Liver (tissue), 3 donors: ENCODE measurements at regions not wholly inside any gene's neighbourhood (a gene's known extent, or its start where the extent isn't known, plus 50 kb on each side); places are given as distances from the start of the nearest gene placed in this dataset.

Source experiments
- FOXA1 ChIP-seq: IDR thresholded peaks from 2 replicates; pipeline ENCODE4 v1.6.1; 2016; ENCODE audit warnings: antibody characterized with exemption
- FOXA2 ChIP-seq: IDR thresholded peaks from 2 replicates; pipeline ENCODE4 v1.6.1; 2016; ENCODE audit warnings: antibody characterized with exemption
- GABPA ChIP-seq, 2 donors: IDR thresholded peaks in 1 of 2; conservative IDR thresholded peaks in 1 of 2; 2 replicates each; pipeline ENCODE4 v1.6.1; 2016; ENCODE audit warnings: antibody characterized with exemption in 2 of 2, mild to moderate bottlenecking in 1 of 2, moderate library complexity in 1 of 2
- JUND ChIP-seq, 2 donors: IDR thresholded peaks; 2 replicates each; pipeline ENCODE4 v1.6.1; 2016; ENCODE audit warnings: antibody characterized with exemption in 2 of 2
- RAD21 ChIP-seq, 2 donors: IDR thresholded peaks; 2 replicates each; pipeline ENCODE4 v1.6.1; 2016; ENCODE audit warnings: antibody characterized with exemption in 2 of 2, mild to moderate bottlenecking in 2 of 2
- TAF1 ChIP-seq: conservative IDR thresholded peaks from 2 replicates; pipeline ENCODE4 v1.6.1; 2016; ENCODE audit warnings: antibody characterized with exemption, mild to moderate bottlenecking
- YY1 ChIP-seq: IDR thresholded peaks from 2 replicates; pipeline ENCODE4 v1.6.1; 2016; ENCODE audit warnings: antibody characterized with exemption, mild to moderate bottlenecking
- TF ChIP-seq, protein P1 (sequence below): IDR thresholded peaks from 2 replicates; pipeline ENCODE4 v1.6.1; 2016; ENCODE audit warnings: antibody characterized with exemption
- TF ChIP-seq, protein P2 (sequence below): fragments of 150-350 bp; IDR thresholded peaks from 2 replicates; pipeline ENCODE4 v1.5.1; 2017; ENCODE audit warnings: improper control_type of control experiment, low read depth, low read length; ENCODE audit not compliant: missing input control
- TF ChIP-seq, protein P3 (sequence below): IDR thresholded peaks from 2 replicates; pipeline ENCODE4 v1.6.1; 2016; ENCODE audit warnings: antibody characterized with exemption
- TF ChIP-seq, protein P4 (sequence below): IDR thresholded peaks from 2 replicates; pipeline ENCODE4 v1.6.1; 2016; ENCODE audit warnings: antibody characterized with exemption
- donor health status: healthy.
- donor health status: healthy.

DNA sequence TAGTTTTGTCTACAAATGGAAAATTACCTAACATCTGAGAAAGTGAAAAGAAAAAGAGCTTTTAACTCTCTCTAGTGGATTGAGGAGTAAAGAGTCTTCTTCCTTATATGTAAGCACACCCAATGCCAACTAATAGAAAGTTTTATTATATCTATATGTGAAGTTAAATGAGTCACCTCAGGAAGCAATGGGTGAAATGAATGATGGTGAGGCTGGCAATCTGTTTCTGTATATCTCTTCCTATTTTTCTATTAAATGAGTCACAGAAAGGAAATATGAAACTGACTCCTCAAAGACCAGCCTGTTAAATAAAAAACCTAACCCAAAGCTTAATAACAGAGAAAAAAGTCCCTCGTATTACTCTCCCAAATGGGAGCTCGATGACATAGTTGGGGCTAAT is 71.3 kb downstream of the OTOR start:
- no peak for TF ChIP-seq TAF1
- TF ChIP-seq, protein P1, sequence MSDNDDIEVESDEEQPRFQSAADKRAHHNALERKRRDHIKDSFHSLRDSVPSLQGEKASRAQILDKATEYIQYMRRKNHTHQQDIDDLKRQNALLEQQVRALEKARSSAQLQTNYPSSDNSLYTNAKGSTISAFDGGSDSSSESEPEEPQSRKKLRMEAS, result no peak
- TF ChIP-seq GABPA (IDR thresholded peaks at IDR 0.05 in 1 of 2, conservative IDR thresholded peaks at IDR 0.05 in 1 of 2), result no peak
- TF ChIP-seq, protein P2, sequence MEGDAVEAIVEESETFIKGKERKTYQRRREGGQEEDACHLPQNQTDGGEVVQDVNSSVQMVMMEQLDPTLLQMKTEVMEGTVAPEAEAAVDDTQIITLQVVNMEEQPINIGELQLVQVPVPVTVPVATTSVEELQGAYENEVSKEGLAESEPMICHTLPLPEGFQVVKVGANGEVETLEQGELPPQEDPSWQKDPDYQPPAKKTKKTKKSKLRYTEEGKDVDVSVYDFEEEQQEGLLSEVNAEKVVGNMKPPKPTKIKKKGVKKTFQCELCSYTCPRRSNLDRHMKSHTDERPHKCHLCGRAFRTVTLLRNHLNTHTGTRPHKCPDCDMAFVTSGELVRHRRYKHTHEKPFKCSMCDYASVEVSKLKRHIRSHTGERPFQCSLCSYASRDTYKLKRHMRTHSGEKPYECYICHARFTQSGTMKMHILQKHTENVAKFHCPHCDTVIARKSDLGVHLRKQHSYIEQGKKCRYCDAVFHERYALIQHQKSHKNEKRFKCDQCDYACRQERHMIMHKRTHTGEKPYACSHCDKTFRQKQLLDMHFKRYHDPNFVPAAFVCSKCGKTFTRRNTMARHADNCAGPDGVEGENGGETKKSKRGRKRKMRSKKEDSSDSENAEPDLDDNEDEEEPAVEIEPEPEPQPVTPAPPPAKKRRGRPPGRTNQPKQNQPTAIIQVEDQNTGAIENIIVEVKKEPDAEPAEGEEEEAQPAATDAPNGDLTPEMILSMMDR, result no peak
- no peak for TF ChIP-seq RAD21 (IDR thresholded peaks at IDR 0.05)
- no peak for TF ChIP-seq FOXA2
- TF ChIP-seq, protein P3, sequence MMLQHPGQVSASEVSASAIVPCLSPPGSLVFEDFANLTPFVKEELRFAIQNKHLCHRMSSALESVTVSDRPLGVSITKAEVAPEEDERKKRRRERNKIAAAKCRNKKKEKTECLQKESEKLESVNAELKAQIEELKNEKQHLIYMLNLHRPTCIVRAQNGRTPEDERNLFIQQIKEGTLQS, result no peak
- no peak for TF ChIP-seq JUND (IDR thresholded peaks at IDR 0.05)
- TF ChIP-seq, protein P4, sequence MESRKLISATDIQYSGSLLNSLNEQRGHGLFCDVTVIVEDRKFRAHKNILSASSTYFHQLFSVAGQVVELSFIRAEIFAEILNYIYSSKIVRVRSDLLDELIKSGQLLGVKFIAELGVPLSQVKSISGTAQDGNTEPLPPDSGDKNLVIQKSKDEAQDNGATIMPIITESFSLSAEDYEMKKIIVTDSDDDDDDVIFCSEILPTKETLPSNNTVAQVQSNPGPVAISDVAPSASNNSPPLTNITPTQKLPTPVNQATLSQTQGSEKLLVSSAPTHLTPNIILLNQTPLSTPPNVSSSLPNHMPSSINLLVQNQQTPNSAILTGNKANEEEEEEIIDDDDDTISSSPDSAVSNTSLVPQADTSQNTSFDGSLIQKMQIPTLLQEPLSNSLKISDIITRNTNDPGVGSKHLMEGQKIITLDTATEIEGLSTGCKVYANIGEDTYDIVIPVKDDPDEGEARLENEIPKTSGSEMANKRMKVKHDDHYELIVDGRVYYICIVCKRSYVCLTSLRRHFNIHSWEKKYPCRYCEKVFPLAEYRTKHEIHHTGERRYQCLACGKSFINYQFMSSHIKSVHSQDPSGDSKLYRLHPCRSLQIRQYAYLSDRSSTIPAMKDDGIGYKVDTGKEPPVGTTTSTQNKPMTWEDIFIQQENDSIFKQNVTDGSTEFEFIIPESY, result no peak
- TF ChIP-seq FOXA1, result no peak
- no peak for TF ChIP-seq YY1
